B cell (primary cell): ENCODE measurements at regions not wholly inside any gene's neighbourhood (a gene's known extent, or its start where the extent isn't known, plus 50 kb on each side); places are given as distances from the start of the nearest gene placed in this dataset.

Experiments
- ATAC-seq: fragments of 200-7000 bp; cut with Tn5 transposase; one replicate; pipeline ENCODE4 v1.10.0; 2021; ENCODE audit warnings: low read depth, mild to moderate bottlenecking, moderate number of reproducible peaks, moderate library complexity
- CTCF ChIA-PET: fragments of 350-600 bp; sonication (Branson Sonifier 250); formaldehyde crosslinking; loops from one replicate; lab custom pipeline; 2021; ENCODE audit warnings: antibody characterized with exemption, inconsistent platforms; lab: Charles Lee
- POLR2A ChIA-PET: fragments of 350-600 bp; sonication (Branson Sonifier 250); formaldehyde crosslinking; loops from one replicate; lab custom pipeline; 2021; ENCODE audit warnings: antibody characterized with exemption; lab: Charles Lee
- DNase-seq: peaks from one replicate; pipeline ENCODE4 v3.0.0; 2013
- H2AFZ ChIP-seq: 2 replicates; pipeline ENCODE4 v1.6.1; 2012; ENCODE audit warnings: mild to moderate bottlenecking, low read depth, low read length; ENCODE audit not compliant: insufficient read depth, poor library complexity, severe bottlenecking
- H3K27ac ChIP-seq, 2 donors: 1 replicate in 1 of 2; 2 replicates in 1 of 2; pipeline ENCODE4 v1.5.1; 2012 to 2013; ENCODE audit warnings: low read length in 2 of 2, mild to moderate bottlenecking in 2 of 2, moderate library complexity in 1 of 2
- H3K27me3 ChIP-seq, 4 experiments: fragments of 200-600 bp in 1 of 4; sonication (generic) in 1 of 4; replicated peaks in 1 of 4; 1 replicate in 2 of 4; 2 replicates in 2 of 4; pipeline versions ENCODE4 v1.6.1 to v1.7.0; 2013 to 2016; ENCODE audit warnings: low read length in 3 of 4, mild to moderate bottlenecking in 2 of 4, mixed read lengths in 1 of 4, moderate library complexity in 1 of 4; ENCODE audit not compliant: insufficient read depth in 4 of 4, control insufficient read depth in 3 of 4; ENCODE audit errors: control extremely low read depth in 1 of 4
- H3K36me3 ChIP-seq, 2 experiments: replicated peaks in 1 of 2; 1 replicate in 1 of 2; 2 replicates in 1 of 2; pipeline versions ENCODE4 v1.6.1 to v1.7.1; 2013; ENCODE audit warnings: low read length in 1 of 2; ENCODE audit not compliant: insufficient read depth in 2 of 2, control insufficient read depth in 1 of 2; ENCODE audit errors: control extremely low read depth in 1 of 2, extremely low read depth in 1 of 2
- H3K4me1 ChIP-seq, 2 donors: fragments of 200-600 bp in 1 of 2; sonication (generic) in 1 of 2; 1 replicate in 1 of 2; 2 replicates in 1 of 2; pipeline versions ENCODE4 v1.5.1 to v1.6.1; 2013 to 2017; ENCODE audit warnings: low read length in 2 of 2; ENCODE audit not compliant: control insufficient read depth in 2 of 2, insufficient read depth in 2 of 2
- H3K4me2 ChIP-seq: replicated peaks from 2 replicates; pipeline ENCODE3; 2012; ENCODE audit warnings: mild to moderate bottlenecking, low read depth, low read length; ENCODE audit not compliant: poor library complexity, severe bottlenecking
- H3K4me3 ChIP-seq, 5 experiments: fragments of 200-600 bp in 1 of 5; sonication (generic) in 1 of 5; 1 replicate in 3 of 5; 2 replicates in 2 of 5; pipeline versions ENCODE4 v1.5.1 to v1.7.0; 2011 to 2016; ENCODE audit warnings: low read length in 4 of 5, mild to moderate bottlenecking in 4 of 5, low read depth in 2 of 5, control low read depth in 1 of 5, moderate library complexity in 1 of 5; ENCODE audit not compliant: insufficient read depth in 1 of 5; ENCODE audit errors: control extremely low read depth in 1 of 5, extremely low read depth in 1 of 5
- H3K79me2 ChIP-seq: fragments of 200-600 bp; sonication (generic); one replicate; pipeline ENCODE4 v1.6.0; 2016; ENCODE audit warnings: low read length; ENCODE audit not compliant: control insufficient read depth, insufficient read depth
- H3K9ac ChIP-seq: fragments of 200-600 bp; sonication (generic); 2 replicates; pipeline ENCODE4 v1.6.1; 2017; ENCODE audit warnings: mild to moderate bottlenecking, low read length, moderate library complexity
- H3K9me3 ChIP-seq, 3 donors: one replicate each; pipeline versions ENCODE4 v1.6.1 to v1.7.1; 2013; ENCODE audit warnings: low read length in 2 of 3; ENCODE audit not compliant: control insufficient read depth in 2 of 3, insufficient read depth in 1 of 3; ENCODE audit errors: control extremely low read depth in 1 of 3
- H4K20me1 ChIP-seq: 2 replicates; pipeline ENCODE4 v1.6.0; 2012; ENCODE audit warnings: mild to moderate bottlenecking, low read length; ENCODE audit not compliant: insufficient read depth, control insufficient read depth, poor library complexity, severe bottlenecking
- H3K27ac Mint-ChIP-seq: one replicate; pipeline ENCODE4 v1.8.0; 2021; ENCODE audit warnings: mixed read lengths
- H3K27me3 Mint-ChIP-seq: one replicate; pipeline ENCODE4 v1.8.0; 2021; ENCODE audit warnings: mixed read lengths
- H3K4me1 Mint-ChIP-seq: one replicate; pipeline ENCODE4 v1.8.0; 2021; ENCODE audit warnings: mixed read lengths
- H3K4me3 Mint-ChIP-seq: one replicate; pipeline ENCODE4 v1.8.0; 2021; ENCODE audit warnings: mixed read lengths
- H3K9me3 Mint-ChIP-seq: one replicate; pipeline ENCODE4 v1.8.0; 2022; ENCODE audit warnings: mixed read lengths; ENCODE audit not compliant: insufficient read depth
- CTCF ChIP-seq: fragments of 200-600 bp; IDR thresholded peaks from one replicate; pipeline ENCODE4 v1.8.0; 2022; ENCODE audit warnings: antibody characterized with exemption, mild to moderate bottlenecking
- EZH2 ChIP-seq: IDR thresholded peaks from 2 replicates; pipeline ENCODE4 v1.6.1; 2012; ENCODE audit warnings: borderline replicate concordance, low read depth, mild to moderate bottlenecking, moderate library complexity, low read length; ENCODE audit not compliant: insufficient read depth, poor library complexity, severe bottlenecking
- WGBS: methylation state at CpG from one replicate; pipeline ENCODE4 v1.1.5; 2013; ENCODE audit warnings: missing lambda C conversion rate; ENCODE audit not compliant: insufficient coverage; 5-methylcytosine and 5-hydroxymethylcytosine counted together
- intact Hi-C: fragments of 100-400 bp; cut with micrococcal nuclease; formaldehyde crosslinking; loops from one replicate; pipeline ENCODE4 v1.10.0; 2022

GRCh38 chr4:24013668-24014422 lies 124.0 kb upstream of the PPARGC1A start:
- no peaks in the 10 kb centered on the region for H3K36me3 ChIP-seq
- H3K27ac Mint-ChIP-seq, result no peak overlapping the region
- no peaks in the 10 kb centered on the region for H3K27me3 Mint-ChIP-seq

More at GRCh38 chr4:24013668-24014422, 124.0 kb upstream of the PPARGC1A start:
- no peaks in the 10 kb centered on the region for H3K27me3 ChIP-seq
- H4K20me1 ChIP-seq, result no peaks in the 10 kb centered on the region
- intact Hi-C loops, result no loop called here
- H3K4me2 ChIP-seq, result no peak overlapping the region
- DNase-seq, result no peak
- H3K9me3 ChIP-seq, result no peaks in the 10 kb centered on the region
- no peak for ATAC-seq
- H2AFZ ChIP-seq, result no peak overlapping the region
- ChIA-PET CTCF (no interaction called here), POLR2A (no interaction called here)
- H3K4me3 Mint-ChIP-seq, result no peak overlapping the region
- TF ChIP-seq CTCF (no peak), EZH2 (no peak)
- no peaks in the 10 kb centered on the region for H3K4me1 Mint-ChIP-seq
- 52% methylated on average over 2 of the region's 8 CpGs for WGBS
- no peak overlapping the region for H3K27ac ChIP-seq
- H3K4me3 ChIP-seq, result no peak overlapping the region
- no peaks in the 10 kb centered on the region for H3K79me2 ChIP-seq
- no peaks in the 10 kb centered on the region for H3K4me1 ChIP-seq
- H3K9me3 Mint-ChIP-seq, result no peaks in the 10 kb centered on the region
- no peak overlapping the region for H3K9ac ChIP-seq
